ENCODE measurements at regions not wholly inside any gene's neighbourhood (a gene's known extent, or its start where the extent isn't known, plus 50 kb on each side); places are given as distances from the start of the nearest gene placed in this dataset.

- Histone ChIP-seq H4K20me1 (ENCODE audit: insufficient read depth) (no peaks in the 10 kb centered on the region), H3K9me3 (ENCODE audit: low read length) (no peaks in the 10 kb centered on the region), H3K4me2 (ENCODE audit: low read length) (no peak overlapping the region), H3K9ac (ENCODE audit: low read length) (no peak overlapping the region), H3K27me3 (ENCODE audit: insufficient read depth, low read depth, low read length) (no peaks in the 10 kb centered on the region), H2AFZ (ENCODE audit: low read depth, low read length) (no peak overlapping the region), H3F3A (ENCODE audit: insufficient read depth, low read length, poor library complexity, severe bottlenecking) (no peaks in the 10 kb centered on the region), H3K4me3 (ENCODE audit: low read length) (no peak overlapping the region), H3K79me2 (replicated peaks; ENCODE audit: insufficient read depth, low read length) (no peaks in the 10 kb centered on the region), H3K36me3 (ENCODE audit: insufficient read depth, low read length) (no peaks in the 10 kb centered on the region), H3K27ac (ENCODE audit: low read length) (no peak overlapping the region), H3K9me2 (ENCODE audit: insufficient read depth, low read length) (no peaks in the 10 kb centered on the region)
- TF ChIP-seq CTCF (IDR thresholded peaks at IDR 0.05; ENCODE audit: poor library complexity, severe bottlenecking) (no peak), TAF1 (IDR thresholded peaks at IDR 0.05; ENCODE audit: low read depth) (no peak), EZH2 (IDR thresholded peaks at IDR 0.05; ENCODE audit: borderline replicate concordance, insufficient read depth, low read length, poor library complexity, severe bottlenecking) (no peak), POLR2AphosphoS5 (IDR thresholded peaks at IDR 0.05) (no peak), MXI1 (conservative IDR thresholded peaks at IDR 0.05; ENCODE audit: poor library complexity, severe bottlenecking) (no peak), REST (IDR thresholded peaks at IDR 0.05; ENCODE audit: borderline replicate concordance) (no peak), SMC3 (conservative IDR thresholded peaks at IDR 0.05; ENCODE audit: poor library complexity) (no peak), EP300 (conservative IDR thresholded peaks at IDR 0.05; ENCODE audit: poor library complexity, severe bottlenecking) (no peak), RAD21 (conservative IDR thresholded peaks at IDR 0.05) (no peak)
These were observed 762.5 kb upstream of the ARGLU1 start for GRCh38 chr13:107330484-107330883.

DNA sequence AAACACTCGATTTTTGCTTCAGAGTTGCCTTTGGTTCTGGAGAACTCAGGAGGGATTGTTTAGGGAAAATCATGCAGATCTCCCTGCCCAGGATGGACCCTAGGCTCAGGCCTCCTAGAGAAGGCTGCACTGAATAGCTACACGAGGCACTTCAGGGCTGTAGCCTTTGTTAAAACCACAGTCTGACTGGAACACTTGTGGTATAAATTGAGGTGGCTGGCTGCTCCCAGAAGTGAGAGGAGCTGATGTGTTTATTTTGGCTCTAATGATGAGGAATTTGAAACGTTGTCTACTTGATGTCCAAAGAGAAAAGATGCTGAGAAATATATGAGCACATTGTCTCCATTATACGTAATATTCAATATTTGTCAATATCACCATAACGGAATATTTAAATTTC is 762.1 kb upstream of the ARGLU1 start:
- no peaks in the 10 kb centered on the region for H3K9me2 ChIP-seq (ENCODE audit: insufficient read depth, low read length)
- no peak overlapping the region for H3K4me2 ChIP-seq (ENCODE audit: low read length)
- no peak for TF ChIP-seq EZH2 (IDR thresholded peaks at IDR 0.05; ENCODE audit: borderline replicate concordance, insufficient read depth, low read length, poor library complexity, severe bottlenecking)
- no peak for TF ChIP-seq TAF1 (IDR thresholded peaks at IDR 0.05; ENCODE audit: low read depth)
- TF ChIP-seq REST (IDR thresholded peaks at IDR 0.05; ENCODE audit: borderline replicate concordance), result no peak
- no peak for TF ChIP-seq CTCF (IDR thresholded peaks at IDR 0.05; ENCODE audit: poor library complexity, severe bottlenecking)
- TF ChIP-seq POLR2AphosphoS5 (IDR thresholded peaks at IDR 0.05), result no peak
- TF ChIP-seq MXI1 (conservative IDR thresholded peaks at IDR 0.05; ENCODE audit: poor library complexity, severe bottlenecking), result no peak
- no peak for TF ChIP-seq RAD21 (conservative IDR thresholded peaks at IDR 0.05)
- no peak for TF ChIP-seq EP300 (conservative IDR thresholded peaks at IDR 0.05; ENCODE audit: poor library complexity, severe bottlenecking)
- no peak for TF ChIP-seq SMC3 (conservative IDR thresholded peaks at IDR 0.05; ENCODE audit: poor library complexity)
- H3K27ac ChIP-seq (ENCODE audit: low read length), result no peak overlapping the region
- no peak overlapping the region for H3K4me3 ChIP-seq (ENCODE audit: low read length)
- no peaks in the 10 kb centered on the region for H3K36me3 ChIP-seq (ENCODE audit: insufficient read depth, low read length)
- H2AFZ ChIP-seq (ENCODE audit: low read depth, low read length), result no peak overlapping the region
- H3F3A ChIP-seq (ENCODE audit: insufficient read depth, low read length, poor library complexity, severe bottlenecking), result no peaks in the 10 kb centered on the region
- no peaks in the 10 kb centered on the region for H3K79me2 ChIP-seq (replicated peaks; ENCODE audit: insufficient read depth, low read length)
- no peaks in the 10 kb centered on the region for H4K20me1 ChIP-seq (ENCODE audit: insufficient read depth)
- H3K9me3 ChIP-seq (ENCODE audit: low read length), result no peaks in the 10 kb centered on the region
- H3K27me3 ChIP-seq (ENCODE audit: insufficient read depth, low read depth, low read length), result no peaks in the 10 kb centered on the region
- no peak overlapping the region for H3K9ac ChIP-seq (ENCODE audit: low read length)

Data from neural cell (in vitro differentiated cells).